ENCODE measurements at regions not wholly inside any gene's neighbourhood (a gene's known extent, or its start where the extent isn't known, plus 50 kb on each side); places are given as distances from the start of the nearest gene placed in this dataset. TPM values are rescaled to one million over a fixed set of nuclear protein-coding genes. Genes with fewer than 3 reads are reported as not detected.

DNA sequence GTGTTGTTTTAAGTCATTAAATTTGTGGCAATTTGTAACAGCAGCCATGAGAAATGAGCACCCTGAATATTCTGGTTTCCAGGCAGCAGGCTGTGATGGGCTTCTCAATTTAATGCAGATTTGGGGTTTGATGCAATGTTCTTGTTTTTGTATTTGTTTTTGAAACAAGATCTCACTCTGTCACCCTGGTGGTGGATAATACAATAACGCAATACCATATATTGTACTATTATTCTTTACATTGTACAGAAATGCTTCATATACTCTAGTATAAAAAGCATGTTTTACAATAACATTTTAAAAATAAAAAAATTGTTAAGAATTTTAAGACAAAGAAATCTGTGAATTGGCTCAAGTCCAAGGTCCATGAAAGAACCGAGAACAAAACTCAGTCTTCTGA, 129.1 kb downstream of the USP46 start:
- no peak for DNase-seq (ENCODE audit: low spot score)
- no peak for ATAC-seq (ENCODE audit: low FRiP score)
- TF ChIP-seq CTCF (IDR thresholded peaks at IDR 0.05), result no peak

DNA sequence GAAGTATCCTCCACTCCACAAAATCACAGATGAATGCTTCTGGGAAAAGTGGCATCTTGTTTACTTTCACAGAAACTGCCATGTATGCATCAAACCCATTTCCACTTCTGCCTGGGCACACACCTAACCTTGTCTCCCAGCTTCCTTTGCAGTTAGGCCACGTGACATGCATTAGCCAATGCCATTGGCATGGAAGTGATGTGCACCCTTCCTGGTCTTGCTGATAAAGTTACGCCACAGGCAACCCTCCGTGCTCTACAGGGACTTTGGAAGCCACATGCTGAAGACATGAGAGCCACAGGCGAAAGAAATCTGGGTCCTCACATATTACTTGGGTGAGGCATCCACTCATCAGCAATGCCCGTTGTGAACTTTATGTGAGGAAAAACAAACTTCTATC, 123.3 kb downstream of the USP46 start:
- no peak for TF ChIP-seq CTCF (IDR thresholded peaks at IDR 0.05)
- no peak for ATAC-seq (ENCODE audit: low FRiP score)
- no peak for DNase-seq (ENCODE audit: low spot score)

Small RNAs in the stretch of these regions (small RNA-seq; reads per million reads assigned to genes)
- not detected for gene RNU6-1252P

All from omental fat pad (tissue), 3 donors.